ENCODE measurements at regions not wholly inside any gene's neighbourhood (a gene's known extent, or its start where the extent isn't known, plus 50 kb on each side); places are given as distances from the start of the nearest gene placed in this dataset.

GRCh38 chr12:20189767-20190166 lies 178.6 kb upstream of the PDE3A start:
- ATAC-seq (no peak), DNase-seq (ENCODE audit: low read depth, low spot score) (no peak)
- Histone ChIP-seq H3K4me3 (replicated peaks in 1 of 2; ENCODE audit: low read depth in 1 of 2, low read length in 2 of 2) (no peak overlapping the region), H3K9me2 (ENCODE audit: insufficient read depth) (no peaks in the 10 kb centered on the region), H3K27me3 (ENCODE audit: insufficient read depth, low read length) (no peaks in the 10 kb centered on the region), H3K9me3 (ENCODE audit: control insufficient read depth in 1 of 2, insufficient read depth in 1 of 2, low read depth in 1 of 2, low read length in 2 of 2) (no peaks in the 10 kb centered on the region), H2AFZ (ENCODE audit: low read depth, low read length, poor library complexity, severe bottlenecking) (no peak overlapping the region), H4K20me1 (ENCODE audit: insufficient read depth) (no peaks in the 10 kb centered on the region), H3K79me2 (ENCODE audit: insufficient read depth, low read length) (no peaks in the 10 kb centered on the region), H3K4me1 (ENCODE audit: control insufficient read depth in 1 of 2, insufficient read depth in 2 of 2, low read length in 2 of 2) (no peaks in the 10 kb centered on the region), H3K36me3 (ENCODE audit: control insufficient read depth in 1 of 2, insufficient read depth in 2 of 2, low read length in 2 of 2) (no peaks in the 10 kb centered on the region), H3K9ac (ENCODE audit: low read length) (no peak overlapping the region), H3K4me2 (ENCODE audit: low read length) (no peak overlapping the region), H3K27ac (ENCODE audit: low read depth, low read length) (no peak overlapping the region)
- intact Hi-C loops (cut with micrococcal nuclease), result no loop called here
- CTCF ChIA-PET, result no interaction called here
- RAD21 ChIA-PET (ENCODE audit: low non-redundant PET in 1 of 2, low total read pairs in 2 of 2, uncharacterized antibody in 2 of 2, unreplicated experiment in 2 of 2), result no interaction called here
- BruUV-seq (replicated peaks), result no TSS peak
- no peak for TF ChIP-seq EZH2phosphoT487 (IDR thresholded peaks at IDR 0.05; ENCODE audit: borderline replicate concordance)
- no peak for TF ChIP-seq ZFX (IDR thresholded peaks at IDR 0.05)
- TF ChIP-seq TCF7L2 (IDR thresholded peaks at IDR 0.05; ENCODE audit: borderline replicate concordance, extremely low read depth, insufficient read depth, insufficient read length), result no peak
- no peak for TF ChIP-seq POLR2A (IDR thresholded peaks at IDR 0.05; ENCODE audit: borderline replicate concordance, extremely low read depth, insufficient read depth, insufficient read length)
- TF ChIP-seq CEBPB (IDR thresholded peaks at IDR 0.05; ENCODE audit: low read depth), result no peak
- no peak for TF ChIP-seq SRF (IDR thresholded peaks at IDR 0.05; ENCODE audit: low read depth)
- TF ChIP-seq YY1 (IDR thresholded peaks at IDR 0.05; ENCODE audit: extremely low read depth, insufficient replicate concordance, low read depth, low read length), result no peak
- no peak for TF ChIP-seq REST (IDR thresholded peaks at IDR 0.05; ENCODE audit: low read depth)
- no peak for TF ChIP-seq RAD21 (IDR thresholded peaks at IDR 0.05; ENCODE audit: low read depth)
- no peak for TF ChIP-seq CBX3 (IDR thresholded peaks at IDR 0.05; ENCODE audit: low read depth)
- no peak for TF ChIP-seq EZH2 (IDR thresholded peaks at IDR 0.05)
- TF ChIP-seq SP1 (IDR thresholded peaks at IDR 0.05; ENCODE audit: low read depth), result no peak
- no peak for TF ChIP-seq MAX (IDR thresholded peaks at IDR 0.05)
- no peak for TF ChIP-seq POLR2AphosphoS5 (IDR thresholded peaks at IDR 0.05; ENCODE audit: low read depth, low read length)
- no peak for TF ChIP-seq CTCF (IDR thresholded peaks at IDR 0.05 in 2 of 3, conservative IDR thresholded peaks at IDR 0.05 in 1 of 3; ENCODE audit: borderline replicate concordance in 1 of 3, insufficient read depth in 1 of 3, low read depth in 2 of 3, low read length in 2 of 3)
- TF ChIP-seq ZBTB33 (IDR thresholded peaks at IDR 0.05; ENCODE audit: extremely low read depth, insufficient replicate concordance, low read length), result no peak
- TF ChIP-seq ZNF274 (IDR thresholded peaks at IDR 0.05; ENCODE audit: low read depth, low read length), result no peak
- no peak for TF ChIP-seq ELF1 (IDR thresholded peaks at IDR 0.05; ENCODE audit: borderline replicate concordance, low read depth)
- POLR2A ChIA-PET, result no interaction called here
